WTC11 (cell line): ENCODE measurements at regions not wholly inside any gene's neighbourhood (a gene's known extent, or its start where the extent isn't known, plus 50 kb on each side); places are given as distances from the start of the nearest gene placed in this dataset.

Source experiments
- ATAC-seq: fragments of 200-7000 bp; cut with Tn5 transposase; 2 replicates; pipeline ENCODE4 v1.10.0; 2021; ENCODE audit warnings: mild to moderate bottlenecking, moderate library complexity
- CTCF ChIA-PET: fragments of 300-600 bp; sonication (Branson Sonifier 250); formaldehyde crosslinking; loops from one replicate; lab custom pipeline; 2021; ENCODE audit warnings: antibody characterized with exemption; lab: Charles Lee
- POLR2A ChIA-PET: fragments of 350-600 bp; sonication (Branson Sonifier 250); formaldehyde crosslinking; loops from one replicate; lab custom pipeline; 2021; ENCODE audit warnings: antibody characterized with exemption; lab: Charles Lee
- DNase-seq: peaks from one replicate; pipeline ENCODE4 v3.0.0; 2021; ENCODE audit warnings: low spot score
- H3K27ac Mint-ChIP-seq: 2 replicates; pipeline ENCODE4 v1.8.0; 2021; ENCODE audit warnings: mixed read lengths
- H3K27me3 Mint-ChIP-seq: 2 replicates; pipeline ENCODE4 v1.8.0; 2021; ENCODE audit warnings: low read depth, mild to moderate bottlenecking, moderate library complexity, mixed read lengths
- H3K36me3 Mint-ChIP-seq: 2 replicates; pipeline ENCODE4 v1.8.0; 2021; ENCODE audit warnings: mixed read lengths
- H3K4me1 Mint-ChIP-seq: 2 replicates; pipeline ENCODE4 v1.8.0; 2022; ENCODE audit warnings: mixed read lengths
- H3K4me3 Mint-ChIP-seq: 2 replicates; pipeline ENCODE4 v1.8.0; 2021; ENCODE audit warnings: mild to moderate bottlenecking, moderate library complexity, mixed read lengths
- H3K9me3 Mint-ChIP-seq: 2 replicates; pipeline ENCODE4 v1.8.0; 2021; ENCODE audit warnings: mixed read lengths
- ARID4B ChIP-seq: sonication (generic); formaldehyde crosslinking; IDR thresholded peaks from 2 replicates; pipeline ENCODE4 v1.8.0; 2023; ENCODE audit warnings: missing genetic modification reagents, mild to moderate bottlenecking, borderline replicate concordance
- ELF4 ChIP-seq: sonication (generic); formaldehyde crosslinking; IDR thresholded peaks from 2 replicates; pipeline ENCODE4 v1.8.1; 2022; ENCODE audit warnings: low read depth, mild to moderate bottlenecking, moderate library complexity, missing genetic modification reagents
- ESRRA ChIP-seq: sonication (generic); formaldehyde crosslinking; IDR thresholded peaks from 2 replicates; pipeline ENCODE4 v1.8.1; 2022; ENCODE audit warnings: mild to moderate bottlenecking, missing genetic modification reagents, borderline replicate concordance
- FOXJ3 ChIP-seq: sonication (generic); formaldehyde crosslinking; IDR thresholded peaks from 2 replicates; pipeline ENCODE4 v1.9.0; 2021; ENCODE audit warnings: missing genetic modification reagents, mild to moderate bottlenecking, borderline replicate concordance
- GRHL2 ChIP-seq: fragments of 250-450 bp; sonication (Bioruptor Pico); IDR thresholded peaks from 2 replicates; pipeline ENCODE4 v1.8.0; 2022; ENCODE audit warnings: mild to moderate bottlenecking, moderate library complexity; ENCODE audit not compliant: insufficient replicate concordance, severe bottlenecking
- JAZF1 ChIP-seq: fragments of 250-450 bp; sonication (Bioruptor Pico); IDR thresholded peaks from 2 replicates; pipeline ENCODE4 v1.9.0; 2021; ENCODE audit warnings: moderate library complexity, mild to moderate bottlenecking, inconsistent platforms
- MLX ChIP-seq: sonication (generic); formaldehyde crosslinking; IDR thresholded peaks from 2 replicates; pipeline ENCODE4 v1.8.1; 2023; ENCODE audit warnings: mild to moderate bottlenecking, missing genetic modification reagents, moderate library complexity
- NFE2L1 ChIP-seq: sonication (generic); formaldehyde crosslinking; IDR thresholded peaks from 2 replicates; pipeline ENCODE4 v1.8.1; 2023; ENCODE audit warnings: missing genetic modification reagents
- RELA ChIP-seq: sonication (generic); formaldehyde crosslinking; IDR thresholded peaks from 2 replicates; pipeline ENCODE4 v1.8.1; 2022; ENCODE audit warnings: missing genetic modification reagents, mild to moderate bottlenecking, borderline replicate concordance
- TEAD4 ChIP-seq: sonication (generic); formaldehyde crosslinking; IDR thresholded peaks from 2 replicates; pipeline ENCODE4 v1.8.0; 2022; ENCODE audit warnings: mild to moderate bottlenecking, missing genetic modification reagents
- ZBTB21 ChIP-seq: sonication (generic); formaldehyde crosslinking; IDR thresholded peaks from 2 replicates; pipeline ENCODE4 v1.8.1; 2023; ENCODE audit warnings: mild to moderate bottlenecking, missing genetic modification reagents, borderline replicate concordance
- ZNF219 ChIP-seq: sonication (generic); formaldehyde crosslinking; IDR thresholded peaks from 2 replicates; pipeline ENCODE4 v1.8.0; 2023; ENCODE audit warnings: missing genetic modification reagents, mild to moderate bottlenecking, borderline replicate concordance
- ZNF263 ChIP-seq: sonication (generic); formaldehyde crosslinking; IDR thresholded peaks from 2 replicates; pipeline ENCODE4 v1.8.1; 2022; ENCODE audit warnings: low read depth, mild to moderate bottlenecking, moderate library complexity, missing genetic modification reagents
- ZNF532 ChIP-seq: fragments of 250-450 bp; sonication (Bioruptor Pico); IDR thresholded peaks from 2 replicates; pipeline ENCODE4 v1.9.0; 2021; ENCODE audit warnings: mild to moderate bottlenecking, borderline replicate concordance
- TF ChIP-seq, protein P1 (sequence below): fragments of 250-450 bp; sonication (Bioruptor Pico); IDR thresholded peaks from 2 replicates; pipeline ENCODE4 v1.9.0; 2021; ENCODE audit warnings: moderate library complexity, mild to moderate bottlenecking, inconsistent platforms, borderline replicate concordance
- TF ChIP-seq, protein P2 (sequence below): sonication (generic); formaldehyde crosslinking; IDR thresholded peaks from 2 replicates; pipeline ENCODE4 v1.8.1; 2022; ENCODE audit warnings: mild to moderate bottlenecking, moderate library complexity, missing genetic modification reagents
- TF ChIP-seq, protein P3 (sequence below): sonication (generic); formaldehyde crosslinking; IDR thresholded peaks from 2 replicates; pipeline ENCODE4 v1.8.0; 2022; ENCODE audit warnings: mild to moderate bottlenecking, missing genetic modification reagents
- TF ChIP-seq, protein P4 (sequence below): sonication (generic); formaldehyde crosslinking; IDR thresholded peaks from 2 replicates; pipeline ENCODE4 v1.8.1; 2022; ENCODE audit warnings: mild to moderate bottlenecking, missing genetic modification reagents, moderate library complexity, borderline replicate concordance

DNA sequence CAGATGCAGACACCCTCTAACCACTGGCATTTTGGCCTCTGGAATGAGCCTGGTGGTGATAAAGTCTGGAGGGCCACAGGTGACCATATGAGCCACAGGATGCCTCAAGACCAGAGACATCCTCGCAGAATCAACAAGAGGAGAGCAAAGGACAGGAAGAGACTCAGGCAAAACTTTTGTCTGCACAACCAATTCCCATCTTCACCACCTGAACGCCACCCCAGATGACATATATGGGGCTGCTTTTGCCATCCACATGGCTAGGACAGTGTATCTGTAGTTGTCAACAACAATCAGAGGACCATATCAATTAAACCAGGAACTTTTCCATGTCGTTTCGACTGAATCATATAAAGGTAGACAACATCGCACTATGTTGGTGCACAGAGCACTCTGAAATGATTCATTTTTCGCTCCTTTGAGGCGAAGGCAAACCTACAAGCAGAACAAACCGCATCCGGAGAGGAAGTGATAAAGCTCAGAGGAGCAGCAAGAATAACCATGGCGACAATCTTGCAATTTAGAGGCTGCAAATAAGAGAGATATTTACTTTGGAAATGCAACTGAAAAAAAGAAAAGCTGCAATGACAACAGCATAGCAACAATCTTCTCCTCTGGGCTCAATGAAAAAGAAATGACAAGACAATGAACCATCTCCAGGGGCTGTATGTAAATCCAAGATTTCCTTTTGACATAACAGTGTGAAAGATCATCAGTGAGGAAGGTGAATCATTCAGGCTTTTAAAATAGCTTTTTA is 204.5 kb downstream of the ARL4C start (continued):
- TF ChIP-seq GRHL2 (CRISPR knock-in tag) (no peak), TEAD4 (CRISPR knock-in tag) (no peak), FOXJ3 (CRISPR knock-in tag) (no peak), MLX (CRISPR knock-in tag) (no peak), NFE2L1 (CRISPR knock-in tag) (no peak)
- TF ChIP-seq, protein P1, sequence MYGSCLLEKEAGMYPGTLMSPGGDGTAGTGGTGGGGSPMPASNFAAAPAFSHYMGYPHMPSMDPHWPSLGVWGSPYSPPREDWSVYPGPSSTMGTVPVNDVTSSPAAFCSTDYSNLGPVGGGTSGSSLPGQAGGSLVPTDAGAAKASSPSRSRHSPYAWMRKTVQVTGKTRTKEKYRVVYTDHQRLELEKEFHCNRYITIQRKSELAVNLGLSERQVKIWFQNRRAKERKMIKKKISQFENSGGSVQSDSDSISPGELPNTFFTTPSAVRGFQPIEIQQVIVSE (CRISPR knock-in tag), result no peak
- TF ChIP-seq, protein P2, sequence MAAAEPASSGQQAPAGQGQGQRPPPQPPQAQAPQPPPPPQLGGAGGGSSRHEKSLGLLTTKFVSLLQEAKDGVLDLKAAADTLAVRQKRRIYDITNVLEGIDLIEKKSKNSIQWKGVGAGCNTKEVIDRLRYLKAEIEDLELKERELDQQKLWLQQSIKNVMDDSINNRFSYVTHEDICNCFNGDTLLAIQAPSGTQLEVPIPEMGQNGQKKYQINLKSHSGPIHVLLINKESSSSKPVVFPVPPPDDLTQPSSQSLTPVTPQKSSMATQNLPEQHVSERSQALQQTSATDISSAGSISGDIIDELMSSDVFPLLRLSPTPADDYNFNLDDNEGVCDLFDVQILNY, result no peak

DNA sequence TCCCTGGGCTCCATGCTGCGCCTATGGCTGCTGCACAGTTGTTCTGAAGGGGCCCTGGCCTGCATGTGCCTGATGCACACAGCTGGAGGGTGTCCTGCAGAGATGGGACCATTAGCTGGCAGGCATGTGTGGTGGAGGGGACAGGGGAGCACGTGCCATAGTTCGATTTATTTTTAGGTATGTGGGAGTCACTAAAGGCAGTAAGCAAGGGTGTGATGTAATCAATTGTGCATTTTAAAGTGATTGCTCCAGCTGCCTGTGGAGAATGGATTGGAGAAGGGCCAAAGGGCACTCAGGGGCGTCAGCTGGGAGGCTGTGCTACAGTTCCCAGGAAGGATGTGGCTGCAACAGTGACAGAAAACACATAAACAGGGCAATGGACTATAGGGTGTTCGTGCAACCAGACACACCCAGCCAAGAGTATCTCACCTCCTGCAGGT is 205.1 kb downstream of the ARL4C start:
- H3K36me3 Mint-ChIP-seq, result no peaks in the 10 kb centered on the region
- ATAC-seq, result no peak
- no peaks in the 10 kb centered on the region for H3K27me3 Mint-ChIP-seq
- CTCF ChIA-PET, result interaction anchor here (1.0 to 1.1 kb wide), 2 partner anchors 204 to 206 kb away, joined by 3 read pairs; no protein-coding TSS in a partner anchor
- POLR2A ChIA-PET, result no interaction called here
- H3K27ac Mint-ChIP-seq, result no peak overlapping the region
- DNase-seq, result no peak
- H3K4me3 Mint-ChIP-seq, result no peak overlapping the region
- 0 out of 2 replicates have a peak, but pooled peaks cover 6% of the 10 kb centered on the region for H3K9me3 Mint-ChIP-seq
- H3K4me1 Mint-ChIP-seq, result peaks cover 13% of the 10 kb centered on the region
- TF ChIP-seq ESRRA (CRISPR knock-in tag), result no peak
- TF ChIP-seq, protein P2, result no peak
- no peak for TF ChIP-seq ZBTB21
- no peak for TF ChIP-seq ARID4B
- no peak for TF ChIP-seq ZNF219 (CRISPR knock-in tag)
- TF ChIP-seq ELF4 (CRISPR knock-in tag), result no peak
- TF ChIP-seq, protein P3, sequence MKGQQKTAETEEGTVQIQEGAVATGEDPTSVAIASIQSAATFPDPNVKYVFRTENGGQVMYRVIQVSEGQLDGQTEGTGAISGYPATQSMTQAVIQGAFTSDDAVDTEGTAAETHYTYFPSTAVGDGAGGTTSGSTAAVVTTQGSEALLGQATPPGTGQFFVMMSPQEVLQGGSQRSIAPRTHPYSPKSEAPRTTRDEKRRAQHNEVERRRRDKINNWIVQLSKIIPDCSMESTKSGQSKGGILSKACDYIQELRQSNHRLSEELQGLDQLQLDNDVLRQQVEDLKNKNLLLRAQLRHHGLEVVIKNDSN, result no peak
- no peak for TF ChIP-seq JAZF1 (CRISPR knock-in tag)
- TF ChIP-seq, protein P4, sequence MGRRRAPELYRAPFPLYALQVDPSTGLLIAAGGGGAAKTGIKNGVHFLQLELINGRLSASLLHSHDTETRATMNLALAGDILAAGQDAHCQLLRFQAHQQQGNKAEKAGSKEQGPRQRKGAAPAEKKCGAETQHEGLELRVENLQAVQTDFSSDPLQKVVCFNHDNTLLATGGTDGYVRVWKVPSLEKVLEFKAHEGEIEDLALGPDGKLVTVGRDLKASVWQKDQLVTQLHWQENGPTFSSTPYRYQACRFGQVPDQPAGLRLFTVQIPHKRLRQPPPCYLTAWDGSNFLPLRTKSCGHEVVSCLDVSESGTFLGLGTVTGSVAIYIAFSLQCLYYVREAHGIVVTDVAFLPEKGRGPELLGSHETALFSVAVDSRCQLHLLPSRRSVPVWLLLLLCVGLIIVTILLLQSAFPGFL, result no peak
- no peak for TF ChIP-seq ZNF532 (CRISPR knock-in tag)
- TF ChIP-seq FOXJ3 (CRISPR knock-in tag), result no peak
- TF ChIP-seq ZNF263 (CRISPR knock-in tag), result no peak
- no peak for TF ChIP-seq RELA (CRISPR knock-in tag)
